Mucosa of gallbladder (tissue), 1 donor: ENCODE measurements at regions not wholly inside any gene's neighbourhood (a gene's known extent, or its start where the extent isn't known, plus 50 kb on each side); places are given as distances from the start of the nearest gene placed in this dataset.
"Not testable (repeated sequence)": the region's sequence is repeated elsewhere in the genome, so short reads cannot be mapped to it uniquely, and the experiment has no call there.

ENCODE experiments used
- DNase-seq: peaks from one replicate; pipeline ENCODE4 v3.0.0-alpha.2; 2020; ENCODE audit warnings: low spot score
- donor health status: DM: no; HTN: no; CAD: no.

DNA sequence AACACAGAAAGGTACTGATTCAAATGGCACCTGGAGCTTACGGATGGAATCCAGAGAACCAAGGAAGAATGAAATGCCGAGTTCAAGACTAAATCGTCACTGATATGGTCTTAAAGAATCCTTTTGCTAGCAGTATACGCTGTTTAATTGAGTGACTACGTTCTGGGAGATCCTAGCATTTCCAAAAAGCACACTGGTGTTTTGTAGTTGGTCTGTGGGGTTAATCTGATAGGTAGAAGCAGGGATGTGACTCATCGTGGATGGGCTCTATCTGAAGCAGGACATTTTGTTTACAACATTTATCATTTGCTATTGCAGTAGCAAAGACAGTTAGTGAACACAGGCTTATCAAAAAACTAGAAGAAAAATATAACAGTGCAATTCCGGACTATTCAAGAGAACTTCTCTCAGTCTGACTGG is 169.2 kb upstream of the HMGA2 start:
- DNase-seq = no peak

DNA sequence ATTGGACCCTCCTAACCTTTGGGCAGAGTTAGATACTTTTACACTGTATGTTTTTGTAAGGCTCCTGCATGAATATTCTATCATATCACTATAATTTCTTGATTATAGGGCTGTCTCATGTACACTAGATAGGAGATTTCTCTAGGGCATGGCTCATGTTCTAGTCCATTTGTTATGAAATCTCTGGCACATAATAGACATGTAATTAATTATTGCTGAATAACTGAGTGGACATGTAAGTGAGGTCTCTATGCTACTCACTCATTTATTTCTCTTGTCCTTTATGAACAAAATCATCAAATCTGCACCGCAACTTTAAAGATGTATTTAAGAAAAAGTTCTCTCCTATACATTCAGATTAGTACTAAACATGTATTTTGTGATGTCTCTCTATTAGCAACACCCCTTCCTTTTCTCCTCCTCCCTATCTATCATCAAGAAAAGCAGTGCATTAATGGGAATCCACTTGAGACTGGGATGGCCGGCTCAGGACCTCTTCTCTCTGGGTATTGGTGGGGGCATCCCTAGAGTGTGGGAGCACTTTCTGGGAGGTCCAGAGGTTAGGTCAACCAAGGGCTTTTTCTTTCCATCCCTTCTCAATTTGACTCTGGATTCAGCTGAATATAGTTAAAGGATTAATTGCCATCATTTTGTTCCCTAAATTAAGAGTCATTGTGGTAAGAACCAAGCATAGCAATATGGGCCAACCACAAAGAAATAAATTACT is 168.0 kb upstream of the HMGA2 start:
- DNase-seq = no peak

DNA sequence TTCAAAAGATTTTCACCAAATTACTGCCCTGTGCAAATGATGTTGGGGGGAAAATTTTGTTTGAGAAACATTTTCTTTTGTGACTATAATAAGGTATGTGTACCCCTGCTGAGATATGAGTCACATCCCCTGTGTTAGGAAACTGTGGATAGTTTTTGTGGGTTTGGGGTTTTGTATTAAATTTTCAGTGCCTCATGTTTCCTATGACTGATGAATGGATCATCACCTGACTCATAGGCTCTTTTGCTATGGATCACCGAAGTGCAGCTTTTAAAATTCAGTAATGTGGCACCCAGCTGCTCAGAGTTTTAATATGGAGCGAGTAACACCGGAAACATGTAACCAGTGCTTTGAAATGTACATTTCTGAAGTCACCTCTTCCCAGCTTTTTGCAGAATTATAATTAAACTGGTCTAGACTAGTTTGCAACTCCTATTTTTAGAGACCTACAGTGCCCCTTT is 167.4 kb upstream of the HMGA2 start:
- no peak for DNase-seq

DNA sequence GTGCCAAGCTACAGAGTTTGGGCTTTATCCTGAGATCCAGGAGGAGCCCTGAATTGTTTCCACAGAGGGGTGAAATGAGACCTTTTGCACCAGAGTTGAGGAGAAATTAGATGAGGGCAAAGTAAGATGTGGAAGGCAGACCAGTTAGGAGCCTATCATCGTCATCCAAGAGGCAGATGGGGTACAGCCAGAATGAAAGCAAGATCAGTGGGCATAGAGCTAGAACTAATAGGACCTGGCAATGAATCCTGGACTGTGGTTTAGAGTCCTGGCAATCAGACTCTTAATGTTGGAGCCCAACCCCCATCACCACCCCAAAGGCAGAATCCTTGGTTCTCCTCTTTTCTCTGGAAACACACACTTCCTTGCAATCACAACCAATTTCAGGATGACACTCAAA is 166.6 kb upstream of the HMGA2 start:
- DNase-seq = no peak

DNA sequence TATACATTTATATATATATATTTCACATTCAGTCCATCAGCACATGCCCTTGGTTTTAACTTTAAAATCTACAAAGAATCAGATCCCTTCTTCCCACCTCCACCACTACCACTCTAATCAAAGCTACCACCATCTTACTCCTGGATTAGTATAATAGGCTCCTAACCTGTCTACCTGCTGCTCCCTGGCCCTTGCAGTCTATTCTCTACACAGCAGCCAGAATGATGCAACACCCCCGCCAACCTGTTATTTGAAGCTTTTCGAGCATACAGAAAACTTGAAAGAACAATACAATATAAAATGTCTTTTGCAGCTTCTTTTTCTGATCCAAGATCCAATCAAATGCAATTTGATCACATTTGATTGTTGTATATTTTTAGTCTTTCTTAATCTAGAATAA is 165.9 kb upstream of the HMGA2 start:
- DNase-seq = no peak

DNA sequence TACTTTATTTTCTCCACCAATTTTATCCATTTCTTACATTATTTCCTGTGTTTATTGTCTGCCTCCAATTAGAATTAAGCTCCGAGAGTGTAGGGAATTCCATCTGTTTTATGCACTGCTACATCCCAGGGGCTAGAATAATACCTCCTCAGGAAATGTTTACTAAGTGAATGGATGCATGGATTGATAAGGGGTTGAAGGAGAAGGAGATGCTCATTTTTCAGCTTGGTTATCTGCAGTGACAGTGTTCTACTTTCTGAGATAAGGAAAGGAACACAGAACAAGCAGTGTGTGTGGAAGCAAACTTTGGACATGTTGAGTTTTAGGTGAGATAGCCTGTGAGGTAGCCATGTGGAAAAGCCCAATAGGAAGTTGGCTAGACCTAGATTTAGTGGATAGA is 164.6 kb upstream of the HMGA2 start:
- no peak for DNase-seq

DNA sequence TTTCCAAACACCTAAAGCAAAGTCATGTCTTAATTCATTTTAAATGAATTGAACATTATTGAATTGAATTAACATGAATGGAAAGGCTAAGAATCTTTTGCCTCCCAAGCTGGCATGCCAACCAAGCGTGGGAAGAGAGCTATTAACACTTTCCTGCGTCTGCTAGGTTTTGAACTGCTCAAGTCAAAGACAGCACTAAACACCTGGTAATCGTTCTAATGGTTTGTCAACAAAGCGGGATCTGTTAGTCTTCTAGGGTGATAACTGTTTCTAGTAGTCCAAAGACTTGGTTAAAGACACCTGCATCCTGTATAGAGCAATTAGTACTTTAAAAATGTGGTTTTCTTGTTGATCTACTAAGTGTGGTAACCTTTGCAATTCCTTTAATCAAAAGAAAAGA is 164.2 kb upstream of the HMGA2 start:
- DNase-seq = no peak

DNA sequence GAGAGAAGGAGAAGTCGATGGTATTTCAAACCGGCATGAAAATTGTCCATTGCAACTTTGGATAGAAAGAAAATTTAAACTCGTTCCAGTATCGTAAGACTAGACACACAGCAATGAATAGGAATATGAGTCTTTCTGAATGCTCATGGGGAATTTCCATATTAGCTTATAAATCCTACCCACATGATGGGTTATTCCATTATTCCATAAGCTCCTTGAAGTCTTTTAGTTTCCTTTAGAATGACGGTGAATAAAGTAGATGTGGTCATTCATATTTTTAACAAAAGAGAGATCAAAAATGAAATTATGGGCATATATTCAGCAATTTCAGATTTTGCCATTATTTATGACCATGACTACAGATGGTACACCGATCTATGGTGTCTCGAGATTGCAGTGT is 163.4 kb upstream of the HMGA2 start:
- DNase-seq = no peak

DNA sequence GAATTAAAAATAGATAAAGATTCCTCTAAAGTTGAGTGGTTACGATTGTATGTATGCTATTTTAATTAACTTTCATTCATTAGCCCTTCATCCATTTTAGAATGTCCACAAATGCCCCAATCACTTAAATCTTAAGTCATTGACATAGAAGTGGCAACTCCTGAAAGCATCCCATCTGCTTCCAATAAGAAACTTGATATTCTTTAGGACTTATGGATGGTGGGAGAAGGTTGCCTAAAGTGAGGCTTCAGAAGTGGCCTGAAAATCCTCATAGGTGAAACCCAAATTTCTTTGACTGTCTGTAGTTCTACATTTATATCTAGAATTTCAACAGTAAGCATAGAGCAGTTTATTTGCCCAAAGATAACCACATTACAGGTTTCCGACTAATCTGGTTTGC is 161.7 kb upstream of the HMGA2 start:
- DNase-seq = no peak

DNA sequence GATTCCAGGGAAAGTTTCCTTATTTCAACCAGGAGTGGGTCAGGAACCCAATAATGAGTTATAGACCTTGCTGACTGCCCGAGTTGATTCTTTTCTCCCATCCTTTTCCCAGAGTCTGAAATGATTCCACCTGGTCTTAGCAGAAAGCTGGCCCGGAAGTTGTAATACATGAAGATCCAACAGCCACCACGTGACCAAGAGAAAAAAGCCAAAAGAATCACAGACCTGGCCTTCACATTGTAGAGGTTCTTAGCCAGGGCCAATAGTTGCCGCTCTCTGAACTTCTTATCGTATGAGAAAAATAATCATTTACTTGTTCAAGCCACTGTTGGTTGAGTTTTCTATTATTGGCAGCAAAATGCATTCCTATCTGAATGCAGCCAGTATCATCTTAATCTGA is 161.2 kb upstream of the HMGA2 start:
- DNase-seq = no peak

DNA sequence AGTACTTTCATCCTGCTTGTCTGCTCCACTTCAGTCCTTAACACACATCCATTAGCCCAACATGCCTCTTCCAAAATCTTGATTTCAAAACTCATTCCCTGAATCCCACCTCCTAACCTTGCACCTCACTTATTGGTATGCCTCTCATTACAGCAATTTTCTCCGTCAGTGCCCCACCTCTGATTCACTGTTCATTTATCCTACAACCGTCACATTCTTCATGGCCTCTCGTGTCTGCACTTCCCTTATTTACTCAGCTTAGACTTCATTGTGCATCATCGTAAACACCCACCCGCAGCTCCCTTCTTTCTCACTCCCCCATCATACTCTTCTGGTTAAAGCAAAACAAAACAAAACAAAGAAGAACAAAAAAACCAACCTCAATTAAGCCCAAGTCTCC is 160.6 kb upstream of the HMGA2 start:
- DNase-seq = no peak

DNA sequence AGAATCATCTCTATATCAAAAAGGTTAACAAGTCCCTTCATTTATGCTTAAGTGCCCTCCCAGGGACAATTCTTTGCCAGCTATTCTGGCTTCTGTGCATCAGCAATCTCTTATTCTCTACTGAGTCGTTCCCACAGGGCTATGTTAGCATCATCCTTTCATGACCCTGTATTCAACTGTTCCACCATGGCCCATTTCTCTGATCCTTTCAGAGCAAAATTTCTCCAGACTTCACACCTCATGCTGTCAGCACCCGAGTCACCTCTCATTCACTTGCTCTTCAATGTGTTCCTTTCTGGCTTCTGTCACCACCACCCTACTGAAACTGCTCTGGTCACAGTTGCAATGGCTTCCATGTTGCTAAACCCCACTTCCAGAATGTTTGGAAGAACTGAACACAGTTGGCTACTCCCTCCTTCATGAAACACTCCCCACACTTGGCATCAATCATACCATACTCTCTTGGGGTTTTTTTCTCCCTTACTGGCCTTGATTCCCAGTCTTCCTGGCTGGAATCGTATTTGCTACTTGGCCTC is 159.5 kb upstream of the HMGA2 start:
- no peak for DNase-seq

DNA sequence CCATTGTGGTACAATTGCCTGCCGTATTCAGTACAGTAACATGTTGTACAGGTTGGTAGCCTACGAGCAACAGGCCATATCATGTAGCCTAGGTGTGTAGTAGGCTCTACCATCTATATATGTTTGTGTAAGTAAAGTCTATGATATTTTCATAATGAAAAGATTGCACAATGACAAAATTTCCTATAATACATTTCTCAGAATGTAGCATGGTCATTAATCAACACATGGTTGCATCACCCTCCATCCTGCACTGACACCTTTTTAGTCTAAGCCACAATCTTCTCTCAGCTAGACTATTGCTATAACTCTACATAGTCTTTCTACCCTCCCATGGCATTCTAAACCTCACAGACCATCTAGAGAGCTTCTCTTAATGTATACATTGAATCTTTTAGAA is 158.5 kb upstream of the HMGA2 start:
- DNase-seq = no peak

DNA sequence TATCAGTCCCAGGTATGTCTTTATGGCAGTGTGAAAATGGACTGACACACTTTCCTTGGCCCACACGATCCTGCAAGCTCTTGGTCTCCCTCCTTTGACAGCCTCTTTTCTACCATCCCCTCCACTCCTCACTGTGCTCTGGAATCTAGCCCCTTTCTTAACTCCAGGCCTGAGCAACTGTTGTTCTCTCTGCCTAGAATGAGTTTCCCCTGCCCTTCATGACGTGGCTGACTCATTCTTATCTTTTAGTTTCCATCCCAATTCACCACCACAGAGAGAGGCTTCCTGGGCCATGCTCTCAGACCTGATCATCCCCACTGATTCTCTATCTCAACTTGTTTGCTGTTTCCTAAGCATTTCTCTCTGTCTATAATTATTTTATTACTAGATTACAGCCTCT is 157.4 kb upstream of the HMGA2 start:
- no peak for DNase-seq

DNA sequence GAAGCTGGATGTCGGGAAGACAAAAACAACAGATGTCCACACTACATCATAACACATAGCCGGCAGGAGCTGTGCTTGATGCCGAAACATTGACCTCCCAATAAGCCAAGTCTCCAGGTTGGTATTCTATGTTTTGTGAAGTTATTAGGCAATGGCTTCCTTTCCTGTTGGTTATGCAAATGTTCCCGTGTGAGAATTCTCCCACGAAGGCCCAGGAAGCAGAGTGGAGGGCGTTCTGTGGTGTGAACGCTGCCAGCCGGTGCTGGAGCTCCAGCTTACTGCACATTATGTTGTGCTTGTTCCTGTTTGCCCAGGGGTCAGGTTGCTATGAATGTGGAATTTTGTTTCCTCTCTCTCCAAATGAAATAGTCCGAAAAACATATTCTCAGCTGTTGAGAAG is 156.4 kb upstream of the HMGA2 start:
- no peak for DNase-seq

DNA sequence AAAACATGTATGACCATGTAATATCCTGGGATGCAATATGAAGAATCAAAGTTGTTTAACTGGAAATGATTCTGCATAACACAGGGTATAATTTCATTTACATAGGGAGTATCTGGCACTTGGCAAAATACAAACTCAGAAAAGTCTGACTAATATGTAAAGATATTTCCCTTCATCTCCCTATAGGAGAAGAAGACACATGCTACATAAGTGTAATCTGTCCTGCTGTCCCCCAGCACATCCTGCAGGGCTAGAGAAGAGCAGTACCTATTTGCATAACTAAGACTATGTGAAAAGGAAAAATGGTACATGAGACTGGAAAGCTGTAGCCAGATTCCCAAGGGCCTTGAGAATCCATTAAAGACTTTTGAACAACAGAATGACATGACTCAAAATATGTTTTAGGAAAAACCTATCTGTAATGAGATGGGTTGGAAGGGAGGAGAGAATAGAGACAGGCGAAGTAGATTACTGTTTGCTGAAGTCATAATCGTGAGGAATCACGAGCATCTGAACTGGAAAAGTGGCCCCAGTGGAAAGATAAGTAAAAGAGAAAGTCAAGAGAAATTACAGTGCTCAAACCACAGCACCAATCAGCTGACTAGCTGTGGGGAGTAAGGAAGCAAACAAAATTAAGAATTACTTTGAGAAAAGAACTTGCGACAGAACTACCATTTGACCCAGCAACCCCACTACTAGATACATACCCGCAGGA is 155.1 kb upstream of the HMGA2 start:
- DNase-seq = no peak

DNA sequence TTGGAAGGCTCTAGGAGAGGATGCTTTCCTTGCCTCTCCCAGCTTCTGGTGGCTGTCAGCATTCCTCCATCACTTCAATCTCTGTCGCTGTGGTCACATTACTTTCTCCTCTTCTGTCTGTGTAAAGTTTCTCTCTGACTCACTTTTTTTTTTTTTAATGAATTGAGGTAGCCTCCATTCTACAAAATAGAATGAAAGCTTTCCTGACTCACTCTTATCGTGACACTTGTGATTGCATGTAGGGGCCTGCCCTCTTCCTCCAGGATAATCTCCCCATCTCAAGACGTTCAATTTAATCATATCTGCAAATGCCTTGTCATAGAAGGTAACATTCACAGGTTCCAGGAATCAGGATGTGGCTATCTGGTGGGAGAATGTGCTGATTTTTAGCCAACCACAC is 153.5 kb upstream of the HMGA2 start:
- no peak for DNase-seq

DNA sequence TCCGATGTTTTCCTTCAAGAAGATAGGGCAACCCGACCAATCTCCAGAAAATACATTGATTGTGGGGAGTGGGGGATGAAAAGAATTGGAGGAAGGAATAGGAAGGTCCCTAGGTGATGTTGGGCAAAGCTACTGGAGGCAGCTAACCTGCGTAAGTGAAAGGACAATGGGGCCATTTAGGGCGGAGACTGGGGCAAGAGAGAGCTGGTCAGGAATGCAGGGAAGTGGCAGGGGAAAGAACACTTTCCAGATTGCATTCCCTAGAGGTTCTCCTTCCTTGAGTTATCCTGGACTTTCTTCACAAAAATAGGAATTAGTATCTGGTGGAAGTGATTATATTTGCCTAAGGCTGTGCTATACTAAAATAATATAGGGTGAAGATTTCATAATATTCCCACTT is 151.8 kb upstream of the HMGA2 start:
- DNase-seq = no peak

DNA sequence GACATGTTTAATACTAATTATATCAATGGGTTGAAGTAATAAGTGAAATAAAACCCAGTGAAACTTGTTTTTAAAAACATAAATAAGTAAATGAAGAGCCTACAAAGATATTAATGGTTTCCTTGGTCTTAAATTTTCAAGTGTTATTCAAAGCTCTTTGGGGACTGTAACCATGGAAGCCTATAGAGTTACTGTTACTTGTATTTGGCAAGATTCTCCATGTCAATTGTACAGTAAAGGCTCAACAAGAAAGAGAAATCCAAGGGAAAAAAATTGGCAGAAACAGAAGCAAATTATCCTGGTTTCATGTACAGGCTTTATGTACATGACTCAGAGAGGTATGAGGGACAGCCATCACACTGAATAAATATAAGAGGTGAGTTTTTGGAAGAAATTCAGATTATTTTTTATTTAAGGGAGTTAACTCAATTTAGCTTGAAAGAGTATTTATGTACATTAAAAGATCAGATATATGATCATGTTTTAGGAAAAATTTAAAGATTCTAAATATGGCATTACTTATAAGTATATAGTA is 151.1 kb upstream of the HMGA2 start:
- DNase-seq = no peak

DNA sequence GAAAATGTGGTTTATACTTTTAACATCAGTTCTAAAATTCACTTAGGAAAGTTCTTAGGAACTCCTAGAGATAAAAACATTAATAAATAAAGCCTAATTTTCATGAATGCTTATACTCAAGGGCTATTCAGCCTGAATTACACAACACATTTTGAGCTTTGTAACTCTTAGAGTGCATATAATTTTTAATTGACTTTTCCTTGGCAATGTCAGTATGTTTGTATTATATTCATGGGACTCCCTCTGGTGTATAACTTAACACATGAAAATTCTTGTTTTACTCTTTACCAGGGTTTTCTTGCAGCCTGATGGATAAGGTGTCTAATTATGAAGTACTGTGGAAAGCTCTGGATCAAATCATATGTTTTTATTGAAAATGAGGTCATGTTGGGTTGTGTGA is 150.6 kb upstream of the HMGA2 start:
- DNase-seq = no peak

DNA sequence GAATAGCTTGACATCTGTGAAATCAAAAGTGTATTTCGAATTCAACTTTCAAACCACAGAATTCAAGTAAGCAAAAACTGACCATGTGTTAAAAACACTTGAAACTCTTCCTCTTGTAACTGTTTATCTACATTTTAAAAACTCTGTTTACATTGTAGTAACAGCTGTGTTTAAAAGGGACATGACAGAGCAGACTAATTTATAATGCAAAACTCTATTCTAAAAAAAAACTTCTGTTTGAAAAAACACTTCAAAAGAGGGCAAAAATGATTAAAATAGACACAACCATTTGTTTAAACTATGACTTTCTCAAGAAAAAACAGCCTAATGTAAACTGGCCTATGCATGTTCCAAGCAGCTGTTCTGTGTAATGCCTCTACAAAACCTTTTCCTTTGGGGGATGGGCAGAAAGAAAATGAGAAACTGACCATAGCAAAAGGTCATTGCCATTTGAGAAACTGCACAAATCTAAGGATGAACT is 149.1 kb upstream of the HMGA2 start:
- no peak for DNase-seq

DNA sequence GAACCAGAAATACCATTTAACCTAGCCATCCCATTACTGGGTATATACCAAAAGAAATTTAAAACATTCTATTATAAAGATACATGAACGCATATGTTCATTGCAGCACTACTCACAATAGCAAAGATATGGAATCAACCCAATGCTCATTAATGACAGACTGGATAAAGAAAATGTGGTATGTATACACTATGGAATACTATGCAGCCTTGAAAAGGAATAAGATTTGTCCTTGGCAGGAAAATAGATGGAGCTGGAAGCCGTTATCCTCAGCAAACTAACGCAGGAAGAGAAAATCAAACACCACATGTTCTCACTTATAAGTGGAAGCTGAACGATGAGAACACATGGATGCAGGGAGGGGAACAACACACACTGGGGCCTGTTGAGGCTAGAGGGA is 146.1 kb upstream of the HMGA2 start:
- DNase-seq = not testable (repeated sequence)

DNA sequence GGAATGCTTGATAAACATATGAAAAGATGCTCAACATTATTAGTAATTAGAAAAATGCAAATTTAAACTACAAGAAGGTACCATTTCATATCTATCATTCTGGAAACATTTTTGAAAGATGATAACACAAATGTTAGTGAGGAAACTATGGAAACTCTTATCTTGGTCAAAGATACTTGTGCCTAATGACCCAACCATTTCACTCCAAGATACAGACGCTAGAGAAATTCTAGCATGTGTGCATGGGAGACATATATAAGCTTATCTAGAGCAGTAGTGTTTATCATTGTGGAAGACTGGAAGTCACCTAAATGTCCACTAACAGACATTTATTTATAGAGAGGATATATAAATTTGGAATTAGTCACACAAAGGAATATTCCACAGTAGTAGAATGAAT is 143.1 kb upstream of the HMGA2 start:
- DNase-seq = no peak
